Nephron progenitor cell (in vitro differentiated cells): ENCODE measurements at regions not wholly inside any gene's neighbourhood (a gene's known extent, or its start where the extent isn't known, plus 50 kb on each side); places are given as distances from the start of the nearest gene placed in this dataset.
A peak's percentile ranks its signal among the peaks of the same experiment; 100 is the strongest.
"Not testable (repeated sequence)": the region's sequence is repeated elsewhere in the genome, so short reads cannot be mapped to it uniquely, and the experiment has no call there.

ENCODE experiments used
- DNase-seq: peaks from one replicate; pipeline ENCODE4 v3.0.0; 2021
- H3K27ac Mint-ChIP-seq: 2 replicates; pipeline ENCODE4 v1.8.0; 2021; ENCODE audit warnings: mild to moderate bottlenecking, moderate library complexity, mixed read lengths
- H3K27me3 Mint-ChIP-seq: 2 replicates; pipeline ENCODE4 v1.8.0; 2021; ENCODE audit warnings: mild to moderate bottlenecking, low read depth, mixed read lengths; ENCODE audit not compliant: poor library complexity
- H3K36me3 Mint-ChIP-seq: 2 replicates; pipeline ENCODE4 v1.8.0; 2021; ENCODE audit warnings: low read depth, mixed read lengths
- H3K4me1 Mint-ChIP-seq: 2 replicates; pipeline ENCODE4 v1.8.0; 2021; ENCODE audit warnings: mixed read lengths
- H3K4me3 Mint-ChIP-seq: 2 replicates; pipeline ENCODE4 v1.8.0; 2021; ENCODE audit warnings: mild to moderate bottlenecking, moderate library complexity, mixed read lengths
- H3K9me3 Mint-ChIP-seq: 2 replicates; pipeline ENCODE4 v1.8.0; 2021; ENCODE audit warnings: mild to moderate bottlenecking, moderate library complexity, mixed read lengths
- TF ChIP-seq, protein P1 (sequence below): fragments of 200-600 bp; sonication (generic); IDR thresholded peaks from 2 replicates; pipeline ENCODE4 v1.5.0; 2021; ENCODE audit warnings: antibody characterized with exemption

DNA sequence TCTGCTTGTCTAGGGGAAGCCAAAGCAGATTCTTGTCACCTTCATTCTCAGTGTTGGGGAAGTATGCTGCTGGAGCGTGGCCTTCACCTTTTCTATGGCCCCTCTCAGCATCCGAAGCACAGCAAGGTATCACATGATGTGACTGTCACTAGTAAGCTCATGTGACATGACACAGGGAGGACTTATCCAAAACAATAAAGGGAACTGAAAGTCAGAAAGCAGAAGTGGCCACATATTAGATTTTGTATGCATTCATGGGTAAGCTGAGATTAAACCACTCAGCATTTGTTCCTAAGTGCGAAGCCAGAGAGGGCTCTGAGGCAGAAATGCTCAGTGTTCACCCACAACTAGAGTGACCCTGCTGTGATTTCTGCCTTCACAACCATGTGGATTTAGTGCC, 72.8 kb upstream of the PCDH8 start:
- Mint-ChIP-seq H3K36me3 (no peaks in the 10 kb centered on the region), H3K27me3 (peaks cover 4% of the 10 kb centered on the region), H3K9me3 (peaks cover 4% of the 10 kb centered on the region), H3K27ac (no peak overlapping the region), H3K4me1 (peaks cover 20% of the 10 kb centered on the region), H3K4me3 (no peak overlapping the region)
- no peak for DNase-seq
- TF ChIP-seq, protein P1, sequence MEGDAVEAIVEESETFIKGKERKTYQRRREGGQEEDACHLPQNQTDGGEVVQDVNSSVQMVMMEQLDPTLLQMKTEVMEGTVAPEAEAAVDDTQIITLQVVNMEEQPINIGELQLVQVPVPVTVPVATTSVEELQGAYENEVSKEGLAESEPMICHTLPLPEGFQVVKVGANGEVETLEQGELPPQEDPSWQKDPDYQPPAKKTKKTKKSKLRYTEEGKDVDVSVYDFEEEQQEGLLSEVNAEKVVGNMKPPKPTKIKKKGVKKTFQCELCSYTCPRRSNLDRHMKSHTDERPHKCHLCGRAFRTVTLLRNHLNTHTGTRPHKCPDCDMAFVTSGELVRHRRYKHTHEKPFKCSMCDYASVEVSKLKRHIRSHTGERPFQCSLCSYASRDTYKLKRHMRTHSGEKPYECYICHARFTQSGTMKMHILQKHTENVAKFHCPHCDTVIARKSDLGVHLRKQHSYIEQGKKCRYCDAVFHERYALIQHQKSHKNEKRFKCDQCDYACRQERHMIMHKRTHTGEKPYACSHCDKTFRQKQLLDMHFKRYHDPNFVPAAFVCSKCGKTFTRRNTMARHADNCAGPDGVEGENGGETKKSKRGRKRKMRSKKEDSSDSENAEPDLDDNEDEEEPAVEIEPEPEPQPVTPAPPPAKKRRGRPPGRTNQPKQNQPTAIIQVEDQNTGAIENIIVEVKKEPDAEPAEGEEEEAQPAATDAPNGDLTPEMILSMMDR = no peak

DNA sequence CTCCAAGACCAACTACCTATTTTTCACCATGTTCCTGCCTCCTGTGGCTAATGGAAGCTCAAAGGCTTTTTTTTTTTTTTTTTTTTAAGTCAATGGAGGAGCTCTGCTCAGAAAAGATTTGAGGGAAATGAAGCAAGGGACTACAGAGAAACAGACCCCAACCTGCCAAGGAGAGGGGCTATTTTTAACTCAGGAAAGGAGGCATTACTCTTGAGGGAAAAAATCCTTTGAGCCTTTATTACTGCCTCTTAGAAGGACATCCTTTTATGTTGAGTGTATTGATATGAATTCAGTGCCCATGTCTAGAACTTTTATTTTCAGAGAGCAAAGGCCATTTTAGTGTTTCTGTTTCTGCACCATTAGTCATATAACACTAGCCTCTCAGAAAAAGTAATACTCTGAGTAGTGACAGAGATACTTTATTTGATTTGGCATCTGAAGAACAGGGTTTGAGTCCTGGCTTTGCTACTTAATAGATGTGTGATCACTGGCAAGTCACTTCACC, 68.1 kb upstream of the PCDH8 start:
- Mint-ChIP-seq H3K4me3 (no peak overlapping the region), H3K27me3 (peaks cover 9% of the 10 kb centered on the region), H3K36me3 (no peaks in the 10 kb centered on the region), H3K9me3 (peaks cover 4% of the 10 kb centered on the region), H3K27ac (no peak overlapping the region), H3K4me1 (no peaks in the 10 kb centered on the region)
- DNase-seq = no peak
- TF ChIP-seq, protein P1 = no peak

DNA sequence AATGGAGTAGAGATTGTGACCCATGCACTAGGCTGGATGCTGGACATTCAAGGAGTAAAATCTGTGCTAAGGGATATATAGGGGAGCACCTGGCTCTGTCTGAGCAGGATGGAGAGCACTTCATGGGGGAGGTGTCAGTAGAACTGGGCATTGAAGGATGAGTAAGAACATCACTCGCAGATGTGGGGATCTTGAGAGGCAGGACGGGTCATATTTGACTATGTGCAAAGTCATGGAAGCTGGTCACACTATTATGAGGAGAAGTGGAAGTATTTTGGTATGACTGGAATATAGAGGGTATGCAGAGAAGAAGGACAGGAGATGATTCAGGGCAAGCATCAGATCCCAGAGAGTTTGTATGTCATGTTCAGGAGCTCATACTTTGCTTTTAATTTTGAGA, 62.9 kb upstream of the PCDH8 start:
- DNase-seq = no peak
- peaks cover 17% of the 10 kb centered on the region for H3K4me1 Mint-ChIP-seq
- H3K4me3 Mint-ChIP-seq = no peak overlapping the region
- no peaks in the 10 kb centered on the region for H3K9me3 Mint-ChIP-seq
- peaks cover 17% of the 10 kb centered on the region for H3K27me3 Mint-ChIP-seq
- no peak overlapping the region for H3K27ac Mint-ChIP-seq
- no peaks in the 10 kb centered on the region for H3K36me3 Mint-ChIP-seq
- TF ChIP-seq, protein P1 = no peak

- H3K4me3 Mint-ChIP-seq, DNase-seq, H3K9me3 Mint-ChIP-seq, H3K27ac Mint-ChIP-seq, H3K36me3 Mint-ChIP-seq: not testable (repeated sequence)
- peaks cover 27% of the 10 kb centered on the region for H3K4me1 Mint-ChIP-seq
- peaks cover 20% of the 10 kb centered on the region for H3K27me3 Mint-ChIP-seq
Measured at GRCh38 chr13:52910318-52910717, 61.9 kb upstream of the PCDH8 start.

DNA sequence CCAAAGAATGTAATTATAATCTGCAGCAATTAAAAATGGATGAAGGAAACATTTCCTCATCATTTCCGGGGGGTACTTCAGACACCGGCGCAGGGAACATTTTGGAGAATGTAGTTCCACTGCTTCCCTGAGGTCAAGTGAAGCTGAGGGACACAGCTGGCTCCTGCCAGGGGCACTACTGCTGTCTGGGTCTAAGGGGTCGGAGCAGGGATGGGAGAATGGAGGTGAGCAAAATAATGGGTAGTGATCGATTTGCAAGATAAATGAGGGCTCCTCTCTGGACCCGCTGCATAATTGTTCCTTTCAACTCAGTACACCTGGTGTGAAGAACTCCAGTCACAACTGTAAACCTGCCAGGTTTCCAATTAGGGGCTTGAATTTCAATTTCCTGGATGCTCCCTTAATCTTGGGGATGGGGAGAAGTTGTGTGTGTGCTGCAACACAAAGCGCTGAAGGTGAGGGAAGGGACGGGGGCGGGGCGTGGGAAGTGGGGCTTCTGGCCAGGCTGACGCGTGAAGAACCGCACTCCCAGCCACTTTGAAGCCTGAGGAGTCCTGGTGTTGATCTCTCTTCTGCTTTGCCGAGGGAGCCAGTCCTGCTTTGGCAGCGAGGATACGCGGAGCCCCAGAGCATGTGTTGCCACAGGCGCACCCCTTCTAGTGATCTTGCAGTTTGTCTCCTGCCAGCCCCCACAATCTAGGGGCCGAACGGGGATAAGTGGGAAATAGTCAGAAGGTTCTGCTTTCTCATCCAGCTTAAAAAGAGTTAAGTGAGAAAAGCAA, 57.9 kb upstream of the PCDH8 start:
- peak; percentile 19 for DNase-seq
- H3K36me3 Mint-ChIP-seq = no peaks in the 10 kb centered on the region
- H3K4me1 Mint-ChIP-seq = peaks cover 47% of the 10 kb centered on the region
- H3K27me3 Mint-ChIP-seq = peaks cover 14% of the 10 kb centered on the region
- H3K9me3 Mint-ChIP-seq = no peaks in the 10 kb centered on the region
- no peak overlapping the region for H3K27ac Mint-ChIP-seq
- TF ChIP-seq, protein P1 = no peak
- H3K4me3 Mint-ChIP-seq = peak overlapping the region; percentile 8

DNA sequence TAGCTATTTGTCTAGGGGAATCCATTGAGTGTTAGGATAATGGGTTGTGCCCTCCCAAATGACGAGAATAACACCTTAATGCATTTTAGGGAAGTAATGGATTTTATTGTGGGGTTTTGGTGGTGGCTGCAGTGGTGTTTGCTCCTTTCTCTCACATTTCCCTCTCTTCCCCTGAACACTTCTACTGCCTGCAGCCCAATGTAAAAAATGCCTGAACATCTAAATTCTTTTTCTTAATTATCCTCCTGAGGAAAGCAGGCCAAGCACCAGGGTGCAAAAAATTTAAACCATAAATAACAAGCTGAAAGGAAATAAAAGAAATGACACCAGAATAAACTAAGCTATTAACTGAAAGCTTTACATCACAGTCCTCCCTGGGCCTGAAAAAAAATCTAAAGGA, 57.3 kb upstream of the PCDH8 start:
- H3K4me3 Mint-ChIP-seq = no peak overlapping the region
- H3K36me3 Mint-ChIP-seq = no peaks in the 10 kb centered on the region
- no peak overlapping the region for H3K27ac Mint-ChIP-seq
- peaks cover 20% of the 10 kb centered on the region for H3K27me3 Mint-ChIP-seq
- TF ChIP-seq, protein P1 = no peak
- DNase-seq = no peak
- no peaks in the 10 kb centered on the region for H3K9me3 Mint-ChIP-seq
- peaks cover 47% of the 10 kb centered on the region for H3K4me1 Mint-ChIP-seq
